Testis (tissue), 2 donors: ENCODE measurements at regions not wholly inside any gene's neighbourhood (a gene's known extent, or its start where the extent isn't known, plus 50 kb on each side); places are given as distances from the start of the nearest gene placed in this dataset.

Experiments
- CTCF ChIP-seq, 3 experiments: fragments of 450-650 bp in 2 of 3; fragments of 200-600 bp in 1 of 3; sonication (generic) in 1 of 3; IDR thresholded peaks; one replicate each; pipeline ENCODE4 v1.5.1; 2016 to 2019; ENCODE audit warnings: antibody characterized with exemption in 3 of 3, mild to moderate bottlenecking in 2 of 3, moderate library complexity in 1 of 3
- POLR2A ChIP-seq: fragments of 450-650 bp; IDR thresholded peaks from one replicate; pipeline ENCODE4 v1.6.1; 2017; ENCODE audit warnings: antibody characterized with exemption, mild to moderate bottlenecking, moderate library complexity

DNA sequence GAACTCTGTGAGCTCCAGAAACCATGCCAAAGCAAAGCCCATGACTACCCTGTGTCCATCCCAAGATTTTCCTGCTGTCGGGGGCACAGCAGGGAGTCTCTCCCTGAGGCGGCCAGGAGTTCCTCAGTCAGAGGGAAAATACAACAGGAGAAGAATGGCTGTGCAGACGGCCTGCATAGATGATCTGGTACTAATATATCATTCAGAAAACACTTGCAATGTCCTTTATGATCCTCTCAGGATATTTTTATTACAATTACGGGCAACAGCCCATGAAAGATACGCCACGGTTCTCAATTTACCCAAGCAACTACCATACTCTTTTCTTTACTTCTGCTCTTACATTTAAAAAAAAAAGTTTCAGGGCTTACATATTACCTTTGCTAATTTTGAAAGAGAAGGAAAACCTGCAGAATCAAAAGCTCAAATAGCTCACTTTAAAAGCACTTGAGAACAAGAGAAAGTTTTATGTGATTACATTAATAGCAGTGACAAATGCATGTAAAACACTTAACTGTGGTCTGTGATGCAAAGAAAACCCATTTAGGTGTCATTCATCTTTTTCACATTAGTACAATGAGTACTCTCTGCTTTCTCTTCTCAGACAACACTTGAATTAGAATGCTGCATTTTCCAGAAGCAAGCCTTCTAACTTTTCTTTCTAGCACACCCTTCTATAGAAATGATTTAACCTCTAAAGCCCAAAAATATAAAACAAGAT lies 460.8 kb downstream of the KLF5 start:
- TF ChIP-seq CTCF (IDR thresholded peaks at IDR 0.05) (no peak), POLR2A (no peak)
